ENCODE measurements at regions not wholly inside any gene's neighbourhood (a gene's known extent, or its start where the extent isn't known, plus 50 kb on each side); places are given as distances from the start of the nearest gene placed in this dataset.

DNA sequence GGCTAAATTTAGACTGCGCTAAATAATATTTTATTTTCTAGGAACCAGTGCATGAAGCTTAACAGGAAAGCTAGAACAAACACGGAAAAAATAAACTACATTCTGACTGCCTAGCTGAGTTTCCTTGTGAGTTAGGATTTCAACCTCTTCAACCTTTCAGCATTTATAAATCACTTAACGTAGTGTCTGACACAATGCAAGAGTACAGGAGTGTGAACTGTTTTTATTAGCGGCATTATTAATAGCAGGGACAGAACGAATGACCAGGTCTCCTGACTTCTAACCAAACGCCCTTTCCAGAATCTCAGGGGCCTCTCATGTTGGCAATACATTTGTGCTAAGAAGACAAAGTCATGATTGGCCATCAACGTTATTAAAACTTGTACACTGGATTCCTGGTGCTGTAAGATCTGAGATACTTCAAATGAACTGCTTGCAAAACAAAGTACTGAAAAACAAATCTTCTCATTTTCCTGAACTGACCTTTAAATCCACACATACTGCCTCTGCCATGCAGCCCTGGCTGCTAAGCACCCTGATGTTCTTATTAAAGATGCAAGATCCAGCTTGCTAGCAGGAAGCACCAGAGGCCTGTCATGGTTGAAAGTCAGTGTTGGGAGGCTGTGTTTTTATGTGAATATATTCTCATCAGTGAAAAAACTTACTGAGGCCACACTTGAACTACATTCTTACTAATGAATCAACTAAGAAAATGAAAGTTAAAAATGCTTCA is 380.4 kb upstream of the CPEB2 start:
- DNase-seq: no peak
- intact Hi-C loops (cut with DNase I): no loop called here

DNA sequence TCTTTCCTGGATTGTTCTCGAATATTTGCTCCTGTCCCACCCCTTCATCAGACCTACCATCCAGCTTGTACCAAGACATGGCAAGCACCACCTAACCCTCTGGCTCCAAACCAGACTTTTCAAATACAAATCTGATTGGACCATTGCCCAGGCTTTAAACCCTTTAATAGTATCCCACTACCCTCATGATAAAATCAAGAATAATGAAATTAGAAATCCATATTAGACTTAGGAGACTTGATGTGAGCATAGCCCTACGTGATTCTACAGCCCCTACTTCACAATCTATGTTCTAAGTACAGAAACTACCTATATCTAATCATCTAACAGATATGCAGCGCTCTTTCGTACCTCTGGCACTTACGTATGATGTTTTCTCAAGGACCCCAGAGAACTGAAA is 375.2 kb upstream of the CPEB2 start:
- intact Hi-C loops (cut with DNase I): no loop called here
- DNase-seq: no peak

DNA sequence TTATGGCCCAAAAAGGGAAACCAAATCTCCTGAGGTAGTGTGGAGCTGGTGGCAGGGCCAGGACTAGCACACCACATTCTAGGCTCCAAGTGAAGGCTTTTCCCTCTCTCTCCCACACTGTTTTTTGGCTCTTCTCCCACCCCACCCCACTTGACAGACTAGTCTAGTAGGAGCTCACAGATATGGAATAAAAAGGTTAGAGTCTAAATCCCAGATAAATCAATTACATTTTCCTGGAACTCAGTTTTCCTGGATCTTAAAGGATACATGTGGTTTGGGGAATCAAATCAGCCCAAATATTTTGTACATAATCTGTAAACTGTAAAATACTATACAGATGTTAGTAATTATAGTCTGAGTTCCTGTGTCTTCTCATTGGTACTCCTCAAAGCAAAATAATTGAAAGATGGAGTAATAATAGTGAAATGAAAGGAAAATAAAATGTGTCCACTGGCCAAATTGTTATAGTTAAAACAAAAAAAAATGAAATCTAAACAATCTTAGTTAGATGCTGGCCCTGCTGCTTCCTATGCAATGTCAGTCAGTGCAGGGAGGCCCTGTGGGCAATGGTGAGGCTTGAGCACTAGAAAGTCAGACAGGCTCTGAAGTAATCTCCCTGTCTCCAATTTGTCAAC is 370.4 kb upstream of the CPEB2 start:
- DNase-seq: no peak
- intact Hi-C loops (cut with DNase I): no loop called here

DNA sequence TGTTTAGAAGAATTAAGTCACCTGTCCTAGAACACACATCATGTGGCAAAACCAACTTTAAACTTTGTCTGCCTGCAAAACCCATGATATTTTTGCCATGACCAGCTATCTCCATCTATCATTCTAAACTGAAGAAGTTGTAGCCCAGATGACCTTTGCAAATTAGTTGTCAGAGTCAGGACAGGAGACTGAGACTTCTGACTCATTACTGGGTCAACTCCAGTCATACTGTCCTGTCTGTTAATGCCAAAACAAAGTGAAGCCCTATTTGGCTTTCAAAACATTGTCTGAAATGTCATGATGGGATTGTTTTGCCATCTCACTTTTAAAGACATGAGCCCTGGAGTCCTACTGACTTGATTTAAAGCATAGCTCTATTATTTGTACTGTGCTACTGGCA is 365.7 kb upstream of the CPEB2 start:
- intact Hi-C loops (cut with DNase I): no loop called here
- DNase-seq: no peak

DNA sequence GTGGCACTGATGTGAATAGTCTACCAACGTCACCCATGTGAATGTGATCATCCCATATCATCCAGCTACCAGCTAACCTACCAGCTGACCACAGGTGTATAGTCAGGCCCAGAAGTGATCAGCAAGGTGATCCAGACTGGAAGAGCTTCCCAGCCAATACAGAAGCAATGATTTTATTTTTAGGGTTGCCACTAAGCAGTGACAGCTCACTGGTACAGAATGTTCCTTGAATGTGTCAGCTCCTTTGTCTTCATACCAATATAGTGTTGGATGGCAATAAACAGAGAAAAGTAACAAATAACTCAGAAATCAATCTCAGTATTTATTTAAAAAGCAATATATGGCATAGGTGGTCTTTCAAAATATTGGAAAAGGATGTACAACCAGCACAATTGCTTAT is 361.8 kb upstream of the CPEB2 start:
- no peak for DNase-seq
- intact Hi-C loops (cut with DNase I): no loop called here

DNA sequence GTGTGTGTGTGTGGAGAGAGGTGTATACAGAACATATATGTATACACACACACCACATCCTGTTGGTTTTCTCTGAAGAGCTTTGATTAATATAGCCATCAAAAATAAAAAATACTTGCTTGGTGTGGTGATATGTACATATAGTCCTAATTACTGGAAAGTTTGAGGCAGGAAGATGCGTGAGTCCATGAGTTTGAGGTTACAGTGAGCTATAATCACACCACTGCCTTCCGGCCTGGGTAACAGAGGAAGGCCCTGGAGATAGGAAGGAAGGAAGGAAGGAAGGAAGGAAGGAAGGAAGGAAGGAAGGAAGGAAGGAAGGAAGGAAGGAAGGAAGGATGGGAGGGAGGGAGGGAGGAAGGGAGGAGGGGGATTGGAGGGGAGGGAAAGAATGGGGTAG is 360.4 kb upstream of the CPEB2 start:
- intact Hi-C loops (cut with DNase I): no loop called here
- DNase-seq: no peak

DNA sequence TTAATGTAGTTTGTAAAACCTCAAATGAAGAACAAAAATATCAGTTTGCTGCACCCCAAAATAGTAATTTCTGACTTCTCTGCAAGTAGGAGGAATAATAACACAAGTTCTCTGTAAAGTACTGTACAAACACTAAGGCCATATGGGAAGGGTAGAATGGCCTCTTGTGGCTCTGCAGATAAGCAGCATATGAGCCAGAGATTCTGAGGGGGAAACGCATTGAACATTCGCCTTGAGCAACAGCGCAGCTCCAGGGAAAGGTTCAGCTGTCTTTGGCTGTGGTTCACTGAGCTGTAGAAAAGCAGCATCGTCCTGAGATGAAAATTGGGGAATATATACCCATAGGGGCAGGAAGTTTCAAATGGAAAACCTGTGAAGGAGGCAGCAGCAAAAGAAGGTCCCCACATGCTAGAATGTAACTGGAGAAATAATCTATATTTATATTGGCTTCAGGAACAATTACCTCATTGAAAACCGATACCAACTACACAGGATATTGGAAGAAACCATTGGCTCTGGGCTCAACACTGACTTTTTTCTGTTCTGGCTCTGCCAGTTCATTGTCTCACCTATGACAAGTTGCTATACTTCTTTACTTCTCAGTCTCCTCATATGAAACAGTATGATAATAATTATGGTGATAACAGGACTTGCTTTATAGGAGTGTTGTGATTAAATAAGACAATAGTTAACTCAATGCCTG is 357.6 kb upstream of the CPEB2 start:
- DNase-seq: no peak
- intact Hi-C loops (cut with DNase I): no loop called here

DNA sequence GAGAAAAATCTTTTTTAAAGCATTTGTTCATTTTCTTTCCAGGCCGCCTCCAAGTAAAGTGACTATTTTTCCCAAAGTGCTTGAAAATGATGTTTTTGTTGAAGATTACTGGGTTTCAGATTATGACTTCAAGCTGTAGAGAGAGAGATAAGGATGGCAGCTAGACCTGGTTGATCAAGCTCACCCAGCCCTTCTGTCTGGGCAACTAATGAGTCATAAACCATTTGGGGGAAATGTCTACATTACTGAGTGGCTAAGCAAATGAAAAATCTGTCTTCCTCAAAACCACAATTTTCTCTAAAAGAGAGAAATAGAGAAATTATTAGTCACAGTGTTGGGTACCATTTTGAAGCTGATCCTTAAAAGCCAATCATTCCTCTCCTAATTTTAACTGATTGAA is 355.4 kb upstream of the CPEB2 start:
- DNase-seq: no peak
- intact Hi-C loops (cut with DNase I): no loop called here

DNA sequence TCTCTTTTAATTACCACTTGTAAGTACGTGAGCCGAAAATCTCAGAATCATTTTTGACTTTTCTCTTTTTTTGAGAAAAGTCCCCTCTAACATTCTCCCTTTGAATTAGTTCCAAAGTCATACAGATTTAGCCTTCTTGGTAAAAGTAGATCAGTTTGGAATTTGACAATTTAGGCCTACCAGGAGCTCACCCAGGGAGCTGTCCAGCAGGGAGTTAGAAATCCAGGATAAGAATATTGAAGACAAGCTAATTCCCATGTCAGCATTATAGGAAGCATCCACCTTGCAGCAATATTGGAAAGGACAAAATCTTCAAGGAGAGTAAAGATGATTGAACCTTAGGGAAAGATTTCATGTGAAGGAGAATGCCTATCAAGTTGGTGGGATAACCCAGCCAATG is 352.2 kb upstream of the CPEB2 start:
- intact Hi-C loops (cut with DNase I): no loop called here
- no peak for DNase-seq

DNA sequence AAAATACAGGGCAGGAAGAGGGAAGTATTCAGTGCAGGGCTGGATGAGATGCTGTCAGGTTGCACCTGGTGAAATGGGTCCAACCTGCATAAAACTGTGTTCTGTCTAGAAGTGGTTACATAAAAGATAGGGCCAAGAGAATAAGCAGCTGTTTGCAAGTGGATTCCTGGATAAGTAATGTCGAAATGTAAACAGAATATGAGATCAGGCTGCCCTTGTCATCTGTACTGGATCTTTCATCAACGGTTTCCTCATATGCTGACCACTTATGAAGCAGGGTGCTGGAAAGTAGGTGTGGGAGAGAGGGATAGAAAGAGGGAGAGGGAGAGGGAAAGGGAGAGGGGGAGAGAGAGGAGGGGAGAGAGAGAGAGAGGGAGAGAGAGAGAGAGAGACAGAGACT is 349.8 kb upstream of the CPEB2 start:
- intact Hi-C loops (cut with DNase I): no loop called here
- no peak for DNase-seq

DNA sequence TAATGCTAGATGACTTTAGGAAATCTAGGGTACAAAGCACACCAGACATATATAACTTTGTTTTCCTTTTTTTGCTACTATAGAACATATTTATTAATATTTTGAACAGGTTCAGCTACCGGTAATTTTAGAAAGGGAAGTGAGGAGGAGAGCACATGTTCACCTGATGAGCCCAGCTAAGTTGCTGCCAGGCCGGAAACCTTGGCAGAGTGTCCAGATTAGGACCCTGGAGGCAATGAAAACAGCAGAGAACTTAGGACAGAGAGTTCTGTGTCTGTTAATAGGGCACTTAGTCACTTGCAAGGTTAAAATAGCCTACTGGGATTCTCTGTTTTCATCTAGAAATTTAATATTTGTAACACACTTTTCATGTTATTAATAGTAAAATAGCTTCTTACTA is 348.9 kb upstream of the CPEB2 start:
- no peak for DNase-seq
- intact Hi-C loops (cut with DNase I): no loop called here

DNA sequence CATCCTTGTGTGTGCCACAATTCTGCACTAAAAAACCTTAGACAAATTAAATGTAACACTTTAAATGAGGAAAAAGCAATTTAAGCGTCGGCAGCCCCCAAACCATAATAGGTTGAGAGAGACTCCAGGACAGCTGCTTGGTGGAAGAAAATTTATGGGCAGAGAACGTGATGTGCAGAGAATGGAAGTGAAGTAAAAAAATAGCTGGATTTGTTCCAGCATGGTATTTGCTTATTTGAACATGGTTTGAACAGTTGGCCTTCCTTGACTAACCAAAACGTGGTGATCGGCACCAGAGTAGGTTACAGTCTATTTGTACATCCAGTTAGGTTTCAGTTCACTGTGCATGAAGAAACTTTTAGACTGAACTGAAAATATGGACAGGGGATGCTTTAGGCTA is 343.0 kb upstream of the CPEB2 start:
- intact Hi-C loops (cut with DNase I): no loop called here
- no peak for DNase-seq

DNA sequence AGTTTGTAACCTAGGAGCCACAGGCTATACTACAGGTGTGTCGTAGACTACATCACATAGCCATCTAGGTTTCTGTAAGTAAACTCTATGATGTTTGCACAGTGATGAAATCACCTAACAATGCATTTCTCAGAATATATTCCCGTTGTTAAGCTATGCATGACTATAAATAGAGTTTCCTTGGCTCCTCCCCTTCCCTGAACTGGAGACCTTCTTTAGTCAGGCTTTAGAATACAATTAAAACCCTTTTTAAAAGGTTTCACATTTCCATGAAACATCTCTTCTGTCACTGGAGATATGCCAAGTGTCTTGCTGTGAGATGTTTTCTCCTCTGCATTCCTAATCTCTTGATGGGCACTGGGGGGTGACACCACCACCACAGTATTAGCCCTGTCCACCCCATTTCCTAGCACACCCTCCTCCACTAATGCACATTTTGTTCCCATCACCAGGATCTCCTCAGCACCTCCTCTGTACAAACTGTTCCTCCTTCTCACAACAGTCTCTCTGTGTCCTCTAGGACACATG is 334.6 kb upstream of the CPEB2 start:
- DNase-seq: no peak
- intact Hi-C loops (cut with DNase I): no loop called here

DNA sequence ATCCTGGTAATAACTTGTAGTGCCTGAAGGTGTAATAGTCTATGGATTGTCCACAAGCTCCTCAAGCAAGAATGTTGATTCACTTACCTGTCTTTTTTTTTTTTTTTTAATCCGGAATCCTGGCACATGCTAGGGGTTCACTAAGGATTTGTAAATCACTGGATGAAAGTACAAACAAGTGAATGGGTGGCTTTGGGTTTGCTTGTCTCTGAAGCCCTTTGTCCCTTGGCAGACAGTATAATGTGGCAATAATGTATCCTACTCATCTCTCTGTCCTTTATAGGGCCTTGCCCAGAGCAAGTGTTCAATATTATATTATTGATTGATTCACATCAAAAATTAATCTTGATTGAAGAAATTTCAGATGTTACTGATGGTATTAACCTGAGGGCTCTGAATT is 334.0 kb upstream of the CPEB2 start:
- DNase-seq: no peak
- intact Hi-C loops (cut with DNase I): no loop called here

DNA sequence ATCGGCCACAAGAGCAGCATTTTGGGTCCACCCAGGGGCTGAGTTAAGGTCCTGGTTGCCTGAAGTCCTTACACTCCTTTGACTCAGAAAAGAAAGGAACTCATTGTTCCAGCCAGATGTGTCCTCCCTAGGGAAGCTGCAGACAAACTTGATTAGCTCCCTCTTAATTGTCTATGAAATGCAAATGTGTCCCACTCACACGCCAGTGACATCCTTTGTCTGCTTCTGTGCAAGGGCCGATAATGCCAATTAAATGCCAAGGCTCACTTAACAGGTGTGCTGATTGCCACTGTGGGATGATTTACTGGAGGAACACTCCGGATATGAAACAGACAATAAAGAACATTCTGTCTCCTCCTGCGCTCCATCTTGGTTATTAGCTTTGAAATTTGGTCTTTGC is 332.9 kb upstream of the CPEB2 start:
- DNase-seq: peak in 1 of 10 donors; percentile 39

DNA sequence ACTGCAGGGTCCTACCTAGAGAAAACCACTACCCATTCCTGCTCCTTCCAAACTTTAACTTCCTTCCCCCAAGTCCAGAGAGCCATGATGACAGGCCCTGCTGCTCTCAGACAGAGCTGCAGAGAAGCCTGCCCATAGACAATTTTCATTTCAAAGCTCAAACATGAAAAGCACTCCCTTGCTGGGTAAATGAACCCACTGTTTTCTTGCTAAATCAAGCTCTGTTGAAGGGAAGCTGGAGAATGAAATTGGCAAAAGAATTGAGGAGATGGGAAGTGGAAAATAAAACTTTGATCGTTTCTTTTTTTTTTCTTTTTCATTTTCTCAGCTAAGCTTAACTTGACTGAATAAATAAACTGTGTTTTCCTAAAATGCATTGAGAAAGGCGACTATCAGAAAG is 331.1 kb upstream of the CPEB2 start:
- intact Hi-C loops (cut with DNase I): no loop called here
- no peak for DNase-seq

More for the DNA sequence above, 332.9 kb upstream of the CPEB2 start:
- intact Hi-C loops (cut with DNase I): no loop called here

DNA sequence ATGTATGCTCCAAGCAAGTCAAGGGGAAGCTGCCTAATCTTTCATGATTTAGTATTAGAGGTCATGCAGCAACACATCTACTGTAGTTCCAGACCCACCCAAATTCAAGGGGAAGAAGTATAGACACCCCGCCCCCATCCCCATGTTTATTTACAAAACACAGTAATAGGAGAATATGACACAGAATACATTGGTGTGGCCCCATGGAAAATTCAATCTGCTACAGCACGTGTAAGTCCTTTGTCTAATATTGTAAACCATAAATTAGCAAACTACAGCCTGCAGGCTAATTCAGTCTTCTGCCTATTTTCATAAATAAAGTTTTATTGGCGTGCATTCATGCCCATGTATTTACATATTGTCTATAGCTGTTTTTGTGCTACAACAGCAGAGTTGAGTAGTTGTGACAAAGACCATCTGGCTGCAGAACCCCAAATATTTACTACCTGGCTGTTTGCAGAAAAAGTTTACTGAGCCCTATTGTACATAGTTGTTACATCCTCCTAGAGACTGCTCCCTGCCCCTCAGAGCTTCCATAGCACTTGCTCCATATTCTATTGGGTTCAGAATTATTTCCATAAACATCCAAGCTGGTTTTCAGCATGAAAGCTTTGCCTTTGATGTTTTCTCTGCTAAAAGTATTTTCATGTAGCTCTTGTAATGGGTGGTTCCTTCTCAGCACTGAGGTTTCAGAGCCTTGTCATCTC is 326.8 kb upstream of the CPEB2 start:
- no peak for DNase-seq
- intact Hi-C loops (cut with DNase I): no loop called here

DNA sequence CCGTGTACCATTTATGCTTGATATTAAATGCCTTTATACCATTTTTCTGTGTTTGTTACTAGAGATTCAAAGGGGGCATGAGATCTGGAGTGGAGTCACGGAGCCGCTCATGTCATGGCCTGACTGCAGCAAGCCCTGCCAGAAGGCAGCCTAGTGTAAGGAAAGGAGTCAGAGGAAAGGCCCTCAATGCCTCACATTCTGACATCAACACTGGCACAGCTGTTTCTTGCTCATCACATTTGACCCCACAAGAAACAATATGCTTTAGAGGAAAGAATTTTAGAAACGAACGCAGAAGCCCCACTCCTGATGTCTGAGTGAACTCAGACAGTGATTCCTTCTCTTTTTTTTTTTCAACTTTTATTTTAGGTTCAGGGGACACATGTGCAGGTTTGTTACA is 322.4 kb upstream of the CPEB2 start:
- no peak for DNase-seq
- intact Hi-C loops (cut with DNase I): no loop called here

DNA sequence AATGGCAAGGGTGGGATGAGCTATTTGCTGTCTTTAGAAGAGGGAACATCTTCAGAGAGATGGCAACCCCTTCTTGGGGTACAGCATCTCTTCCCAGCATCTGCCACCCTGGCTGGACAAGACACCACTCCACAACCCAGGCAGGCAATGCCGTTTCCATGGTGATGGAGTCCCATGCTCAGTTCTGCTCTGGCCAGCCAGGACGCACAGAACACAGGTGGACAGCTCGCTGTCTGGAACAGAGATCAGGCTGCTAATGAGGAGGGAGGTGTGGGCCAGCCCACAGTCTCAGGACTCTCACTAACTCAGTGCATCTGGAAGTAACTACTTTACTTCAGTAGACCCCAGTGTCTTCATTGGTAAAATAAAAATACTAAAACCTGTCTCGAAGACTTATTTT is 321.0 kb upstream of the CPEB2 start:
- DNase-seq: peak in 2 of 10 donors; percentile 59 to 80
- intact Hi-C loops (cut with DNase I): no loop called here

DNA sequence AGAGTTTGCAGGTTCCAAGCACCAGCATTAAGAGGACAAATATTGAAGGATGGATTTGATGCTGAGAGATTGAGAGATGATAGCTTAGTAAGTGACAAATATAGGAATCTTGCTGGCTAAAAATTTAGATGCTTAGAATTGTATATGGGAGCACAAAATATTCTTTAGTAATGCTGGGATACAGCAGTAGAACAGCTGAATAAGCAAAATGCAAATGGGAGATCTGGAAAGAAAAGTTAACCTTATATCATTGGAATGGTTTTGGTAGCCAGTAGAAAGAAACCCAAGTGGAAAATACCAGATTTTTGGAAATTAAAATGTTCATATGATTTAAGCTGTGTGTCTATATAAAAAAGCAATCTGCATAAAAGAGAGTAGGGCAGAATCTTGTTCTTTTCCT is 308.6 kb upstream of the CPEB2 start:
- no peak for DNase-seq
- intact Hi-C loops (cut with DNase I): no loop called here
